Fibroblast of the conjunctiva (primary cell): ENCODE measurements at regions not wholly inside any gene's neighbourhood (a gene's known extent, or its start where the extent isn't known, plus 50 kb on each side); places are given as distances from the start of the nearest gene placed in this dataset.
"Not testable (repeated sequence)": the region's sequence is repeated elsewhere in the genome, so short reads cannot be mapped to it uniquely, and the experiment has no call there.

Experiments
- DNase-seq: peaks from one replicate; pipeline ENCODE4 v3.0.0-alpha.2; 2010; ENCODE audit warnings: low read depth

DNA sequence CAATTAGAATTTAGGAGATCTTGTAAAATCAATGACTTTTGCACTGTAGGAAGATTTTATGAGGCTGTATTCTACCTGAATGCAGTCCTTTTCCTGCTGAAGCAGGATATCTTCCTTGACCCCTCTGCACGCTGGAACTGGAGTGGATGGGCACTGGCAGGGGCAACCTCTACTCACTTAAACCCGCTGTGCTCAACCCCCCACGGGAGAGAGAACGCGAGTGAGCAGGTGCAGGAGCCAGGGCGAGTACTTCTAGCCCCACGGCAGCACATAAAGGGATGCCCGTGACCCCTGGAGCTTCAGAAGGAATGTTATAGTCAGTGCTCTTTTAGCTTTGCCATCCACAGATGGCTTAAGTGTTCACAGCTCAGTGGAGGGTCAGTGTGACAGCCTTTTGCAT lies 1144.8 kb downstream of the EPHA7 start:
- DNase-seq = no peak

DNA sequence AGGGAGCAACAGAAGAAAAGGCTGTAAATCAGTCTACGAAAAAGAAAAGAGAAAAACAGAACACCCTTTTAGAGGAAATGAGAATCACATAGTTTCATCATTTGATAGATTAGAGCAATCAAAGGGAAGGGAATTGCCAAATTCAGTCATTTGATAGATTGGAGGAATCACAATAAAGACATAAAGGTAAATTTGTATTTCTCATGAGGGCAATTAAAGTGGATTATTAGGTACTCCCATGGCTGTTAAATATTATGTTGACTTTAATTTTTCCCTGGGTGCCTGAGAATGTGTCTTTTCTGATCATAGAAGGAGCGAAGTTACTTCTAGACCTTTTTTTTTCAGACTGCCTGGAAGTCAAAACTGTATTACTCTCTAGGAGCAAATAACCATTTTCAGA lies 1145.7 kb downstream of the EPHA7 start:
- DNase-seq = no peak

DNA sequence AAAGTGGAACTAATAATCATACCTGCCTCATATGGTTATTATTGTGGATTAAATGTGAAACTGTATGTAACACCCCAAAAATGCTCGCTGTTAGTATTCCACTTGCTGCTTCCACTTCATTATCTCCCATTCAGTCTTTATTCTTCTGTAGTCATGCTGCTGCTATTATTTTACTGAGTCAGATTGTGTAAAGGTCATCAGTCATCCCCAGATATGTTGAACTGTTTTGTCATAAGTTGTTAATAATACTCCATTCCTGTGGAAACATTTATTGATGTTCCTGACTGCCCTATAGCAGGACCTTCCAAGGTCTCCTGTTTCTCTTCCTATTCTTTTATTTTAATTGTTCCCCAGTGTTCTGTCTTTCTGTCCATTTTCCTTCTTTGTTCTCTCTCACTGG lies 1148.3 kb downstream of the EPHA7 start:
- DNase-seq = no peak

- no peak for DNase-seq
These were observed 1149.0 kb downstream of the EPHA7 start for GRCh38 chr6:92270365-92270764.

GRCh38 chr6:92267335-92267734 lies 1152.0 kb downstream of the EPHA7 start:
- DNase-seq = no peak

- no peak for DNase-seq
These were observed 1155.5 kb downstream of the EPHA7 start for GRCh38 chr6:92263864-92264263.

DNA sequence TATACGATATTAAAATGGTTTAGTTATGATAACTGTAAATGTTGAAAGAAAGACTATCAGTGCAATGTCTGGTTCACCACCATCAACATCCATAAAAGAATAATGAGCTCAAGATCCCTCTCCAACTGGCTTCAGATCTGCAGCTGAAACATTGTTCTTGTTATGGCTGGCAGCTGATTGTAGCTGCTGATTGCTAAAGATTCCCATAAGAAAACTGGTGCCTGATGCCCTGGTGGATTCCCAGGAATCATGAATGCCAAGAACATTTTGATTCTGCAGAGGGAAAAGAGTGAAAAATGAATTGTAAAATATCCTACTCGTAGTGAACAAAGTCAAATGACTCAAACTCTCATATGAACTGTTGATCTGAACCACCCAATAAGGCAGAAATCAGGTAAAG lies 1160.2 kb downstream of the EPHA7 start:
- no peak for DNase-seq

DNA sequence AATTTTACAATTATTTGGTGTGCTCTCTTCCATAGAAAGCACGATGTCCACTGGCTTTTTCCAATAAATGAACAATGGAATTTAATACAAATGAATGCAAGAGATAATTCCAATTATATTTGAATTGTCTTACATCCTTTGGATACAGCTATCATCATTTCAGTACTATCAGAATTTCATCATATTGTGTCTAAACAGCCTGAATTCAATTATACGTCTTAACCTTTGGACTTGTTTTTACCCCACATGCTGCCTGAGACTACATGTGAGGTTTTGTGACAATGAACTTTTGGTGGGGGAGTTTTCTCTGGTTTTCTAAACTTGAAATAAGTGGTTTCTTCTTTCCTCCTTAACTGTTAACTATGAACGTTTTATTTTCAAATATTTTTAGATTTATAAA lies 1176.0 kb downstream of the EPHA7 start:
- DNase-seq = no peak

- no peak for DNase-seq
These were observed 1188.1 kb downstream of the EPHA7 start for GRCh38 chr6:92231171-92231701.

- DNase-seq = not testable (repeated sequence)
These were observed 1199.4 kb downstream of the EPHA7 start for GRCh38 chr6:92219987-92220386.

- no peak for DNase-seq
These were observed 1202.6 kb downstream of the EPHA7 start for GRCh38 chr6:92216717-92217116.

GRCh38 chr6:92201618-92202017 lies 1217.7 kb downstream of the EPHA7 start:
- DNase-seq = no peak

DNA sequence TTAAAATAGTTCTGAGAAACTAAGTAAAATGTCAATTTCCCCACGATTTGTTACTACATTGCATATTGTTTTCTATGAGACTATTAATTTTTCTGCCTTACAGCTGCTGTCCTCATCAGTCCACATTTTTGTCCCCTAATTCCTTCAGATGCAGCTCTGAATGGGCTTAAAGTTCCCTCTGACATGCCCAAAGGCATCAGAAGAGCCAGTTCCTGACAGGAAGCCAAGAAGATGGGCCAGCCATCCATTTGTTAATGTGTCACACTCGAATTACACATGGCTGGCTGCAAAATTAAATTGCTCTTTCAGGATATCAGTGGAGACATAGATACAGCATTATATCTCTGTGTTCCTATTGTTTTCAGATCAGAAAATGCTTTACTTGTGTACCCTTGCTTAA lies 1223.0 kb downstream of the EPHA7 start:
- DNase-seq = no peak

- no peak for DNase-seq
These were observed 1223.6 kb downstream of the EPHA7 start for GRCh38 chr6:92195796-92196195.

DNA sequence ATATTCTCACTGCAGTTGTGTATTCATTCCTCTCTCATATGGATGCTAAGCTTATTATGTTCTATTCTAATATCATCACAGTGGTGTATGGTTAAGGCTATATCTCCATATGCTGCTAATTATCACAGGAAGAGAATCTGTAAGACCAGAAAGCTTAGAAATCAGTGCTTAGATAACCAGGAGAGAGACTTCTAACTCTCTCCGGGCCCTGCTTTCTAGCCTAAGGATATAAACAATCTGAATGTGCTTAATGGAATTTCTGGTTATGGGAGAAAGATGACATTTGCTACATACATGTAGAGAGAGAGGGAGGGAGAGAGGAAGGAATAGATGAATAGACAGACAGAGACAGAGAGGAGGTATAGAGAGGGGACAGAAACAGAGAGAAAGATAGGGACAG lies 1231.3 kb downstream of the EPHA7 start:
- DNase-seq = no peak

- DNase-seq = no peak
These were observed 1234.4 kb downstream of the EPHA7 start for GRCh38 chr6:92184933-92185332.

- DNase-seq = no peak
These were observed 1238.0 kb downstream of the EPHA7 start for GRCh38 chr6:92181347-92181746.

- no peak for DNase-seq
These were observed 1239.3 kb downstream of the EPHA7 start for GRCh38 chr6:92180090-92180489.

- DNase-seq = no peak
These were observed 1242.7 kb downstream of the EPHA7 start for GRCh38 chr6:92176666-92177065.

- no peak for DNase-seq
These were observed 1244.8 kb downstream of the EPHA7 start for GRCh38 chr6:92174398-92175073.

- no peak for DNase-seq
These were observed 1249.9 kb downstream of the EPHA7 start for GRCh38 chr6:92169506-92169905.

DNA sequence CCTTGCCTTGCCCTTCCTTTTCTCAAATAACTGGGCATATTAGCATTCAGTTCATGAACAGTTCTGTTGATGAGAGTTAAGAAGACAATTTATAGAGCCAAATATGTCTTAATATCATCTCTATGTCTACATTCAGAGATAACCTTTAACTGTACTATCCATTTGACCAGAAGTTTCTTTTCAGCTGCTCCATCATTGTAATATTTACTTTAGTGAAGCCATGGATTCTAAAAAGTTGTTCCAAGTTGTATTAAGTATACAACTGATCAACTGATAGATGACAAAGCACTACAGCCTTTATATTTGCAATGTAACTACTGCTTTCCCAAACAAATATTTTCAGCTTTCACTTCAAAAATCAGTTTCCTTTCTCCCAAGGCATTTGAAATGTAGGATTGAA lies 1252.7 kb downstream of the EPHA7 start:
- no peak for DNase-seq

DNA sequence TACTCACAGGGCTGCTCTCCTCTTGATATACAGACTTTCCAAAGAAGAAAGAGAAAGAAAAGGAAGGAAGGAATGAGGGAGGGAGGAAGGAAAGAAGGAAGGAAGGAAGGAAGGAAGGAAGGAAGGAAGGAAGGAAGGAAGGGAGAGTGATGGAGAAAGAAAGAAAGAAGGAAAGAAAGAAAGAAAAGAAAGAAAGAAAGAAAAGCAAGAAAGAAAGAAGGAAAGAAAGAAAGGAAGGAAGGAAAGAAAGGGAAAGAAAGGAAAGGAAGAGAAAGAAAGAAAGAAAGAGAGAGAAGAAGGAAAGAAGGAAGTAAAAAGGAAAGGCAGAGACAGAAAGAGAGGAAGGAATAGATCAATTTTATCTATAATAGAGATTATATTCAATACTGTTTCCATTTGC lies 1257.4 kb downstream of the EPHA7 start:
- no peak for DNase-seq

DNA sequence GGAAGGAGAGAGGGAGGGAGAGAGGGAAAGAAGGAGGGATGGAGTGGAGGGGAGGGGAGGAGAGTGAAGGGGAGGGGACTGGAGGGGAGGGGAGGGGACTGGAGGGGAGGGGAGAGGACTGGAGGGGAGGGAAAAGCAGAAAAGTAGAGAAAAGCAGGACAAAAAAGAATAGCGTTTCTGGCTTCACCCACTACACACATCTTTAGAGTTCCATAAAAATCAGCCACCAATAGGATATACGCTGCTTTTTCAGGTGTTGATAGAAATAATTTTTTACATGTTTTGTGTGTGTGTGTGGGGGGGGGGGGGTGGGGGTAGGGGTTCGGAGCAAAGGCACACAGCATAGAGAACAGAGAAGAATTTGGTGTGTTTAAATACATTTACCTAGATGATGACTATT lies 1259.1 kb downstream of the EPHA7 start:
- DNase-seq = no peak
